Caco-2 (cell line): ENCODE measurements at regions not wholly inside any gene's neighbourhood (a gene's known extent, or its start where the extent isn't known, plus 50 kb on each side); places are given as distances from the start of the nearest gene placed in this dataset.
A peak's percentile ranks its signal among the peaks of the same experiment; 100 is the strongest.

ENCODE experiments used
- BruUV-seq: library from RNA; stranded (reverse); fragments of 400-500 nt; replicated peaks from 2 replicates; lab custom pipeline; 2021; lab: Mats Ljungman, UMichigan
- CTCF ChIA-PET: fragments of 300-600 bp; sonication (Branson Sonifier 250); formaldehyde crosslinking; loops from one replicate; lab custom pipeline; 2022; ENCODE audit warnings: antibody characterized with exemption; lab: Charles Lee
- POLR2A ChIA-PET: fragments of 300-600 bp; sonication (Branson Sonifier 250); formaldehyde crosslinking; loops from one replicate; lab custom pipeline; 2022; ENCODE audit warnings: antibody characterized with exemption; lab: Charles Lee
- DNase-seq, 2 experiments: peaks; one replicate each; pipeline versions ENCODE4 v3.0.0 to v3.0.0-alpha.2; 2020 to 2022
- H3K27me3 ChIP-seq: replicated peaks from 2 replicates; pipeline ENCODE4 v1.6.0; 2011; ENCODE audit warnings: low read length; ENCODE audit not compliant: control insufficient read depth, insufficient read depth
- H3K36me3 ChIP-seq: 2 replicates; pipeline ENCODE4 v1.5.1; 2011; ENCODE audit warnings: low read length; ENCODE audit not compliant: control insufficient read depth, insufficient read depth
- H3K4me1 ChIP-seq: fragments of 250-450 bp; sonication (Bioruptor Pico); 2 replicates; pipeline ENCODE4 v1.5.1; 2020; ENCODE audit warnings: mild to moderate bottlenecking
- H3K4me3 ChIP-seq: 2 replicates; pipeline ENCODE4 v1.5.1; 2011; ENCODE audit warnings: low read depth, mild to moderate bottlenecking, control low read depth, low read length
- H3K9me3 ChIP-seq: fragments of 250-450 bp; sonication (Bioruptor Pico); 2 replicates; pipeline ENCODE4 v1.5.1; 2020; ENCODE audit warnings: mild to moderate bottlenecking, moderate library complexity
- H3K27ac Mint-ChIP-seq: one replicate; pipeline ENCODE4 v1.8.0; 2022; ENCODE audit warnings: mixed read lengths; ENCODE audit not compliant: unreplicated experiment
- H3K27me3 Mint-ChIP-seq: one replicate; pipeline ENCODE4 v1.8.0; 2022; ENCODE audit warnings: mixed read lengths; ENCODE audit not compliant: insufficient read depth, unreplicated experiment
- H3K36me3 Mint-ChIP-seq: one replicate; pipeline ENCODE4 v1.8.0; 2022; ENCODE audit warnings: mild to moderate bottlenecking, mixed read lengths; ENCODE audit not compliant: insufficient read depth, unreplicated experiment
- H3K4me1 Mint-ChIP-seq: one replicate; pipeline ENCODE4 v1.8.0; 2022; ENCODE audit warnings: low read depth, mixed read lengths; ENCODE audit not compliant: unreplicated experiment
- H3K4me3 Mint-ChIP-seq: one replicate; pipeline ENCODE4 v1.8.0; 2022; ENCODE audit warnings: mild to moderate bottlenecking, moderate library complexity, mixed read lengths; ENCODE audit not compliant: unreplicated experiment
- H3K9me3 Mint-ChIP-seq: one replicate; pipeline ENCODE4 v1.8.0; 2022; ENCODE audit warnings: mixed read lengths; ENCODE audit not compliant: unreplicated experiment
- intact Hi-C: fragments of 100-400 bp; cut with micrococcal nuclease; formaldehyde crosslinking; loops from one replicate; pipeline ENCODE4 v1.10.0; 2022; ENCODE audit not compliant: unreplicated experiment
- TF ChIP-seq, protein P1 (sequence below), 2 experiments: fragments of 200-600 bp in 1 of 2; IDR thresholded peaks; 1 replicate in 1 of 2; 2 replicates in 1 of 2; pipeline versions ENCODE4 v1.5.1 to v1.8.0; 2011 to 2022; ENCODE audit warnings: antibody characterized with exemption in 1 of 2, control low read depth in 1 of 2, inconsistent platforms in 1 of 2, low read depth in 1 of 2, low read length in 1 of 2, mild to moderate bottlenecking in 1 of 2, moderate library complexity in 1 of 2; ENCODE audit not compliant: insufficient read depth in 1 of 2, severe bottlenecking in 1 of 2, unreplicated experiment in 1 of 2

DNA sequence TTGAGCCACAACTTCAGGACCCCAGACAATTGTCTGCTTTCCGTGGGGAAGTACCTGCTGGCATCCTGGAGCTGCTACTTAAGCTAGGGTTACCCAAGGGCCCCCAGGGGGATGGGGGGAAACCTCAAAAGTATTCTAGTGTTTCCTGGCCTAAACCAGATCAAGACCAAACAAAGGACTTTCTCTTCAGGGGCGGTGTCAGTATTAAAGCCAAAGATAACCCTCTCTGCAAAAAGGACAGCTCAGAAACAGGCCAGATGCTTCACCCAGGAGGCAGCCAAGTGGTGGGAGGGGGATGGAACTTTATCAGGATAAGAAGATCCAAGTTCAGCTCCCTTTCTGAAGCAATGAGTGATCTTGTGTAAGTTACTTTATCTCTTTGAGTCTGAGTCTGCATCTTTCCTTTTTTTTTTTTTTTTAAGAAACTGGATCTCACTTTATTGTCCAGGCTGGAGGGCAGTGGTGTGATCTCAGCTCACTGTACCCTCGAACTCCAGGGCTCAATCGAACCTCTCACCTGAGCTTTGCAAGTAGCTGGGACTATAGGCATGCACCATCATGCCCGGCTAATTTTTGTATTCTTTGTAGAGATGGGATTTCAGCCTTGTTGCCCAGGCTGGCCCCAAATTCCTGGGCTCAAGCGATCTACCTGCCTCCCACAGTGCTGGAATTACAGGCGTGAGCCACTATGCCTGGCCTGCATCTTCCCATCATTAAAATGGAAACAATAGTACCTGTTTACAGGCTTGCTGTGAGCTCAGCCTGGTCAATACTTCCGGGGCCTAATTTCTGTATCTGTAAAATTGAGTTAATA is 151.8 kb upstream of the PTPRM start:
- CTCF ChIA-PET: interaction anchor here (0.6 kb wide), 2 partner anchors 173 to 186 kb away, joined by 3 read pairs; no protein-coding TSS in a partner anchor
- BruUV-seq: no TSS peak

DNA sequence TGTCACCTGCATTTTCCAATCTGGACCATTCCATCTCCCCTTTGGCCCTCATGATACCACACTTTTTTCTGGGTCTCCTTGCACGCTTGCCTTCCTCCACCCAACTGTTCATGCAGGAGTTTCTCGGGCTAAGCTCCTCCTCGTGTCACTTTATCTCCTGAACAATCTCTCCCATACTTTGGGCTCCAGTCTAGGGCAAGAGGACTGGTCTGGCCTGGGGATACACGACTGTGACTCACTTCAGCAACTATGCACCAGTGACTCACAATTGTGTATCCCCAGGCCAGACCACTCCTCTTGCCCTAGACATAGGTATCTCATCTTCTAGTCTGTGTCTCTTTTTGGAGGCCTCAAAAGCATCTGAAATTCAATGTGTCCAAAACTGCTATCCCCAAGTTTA is 149.4 kb upstream of the PTPRM start:
- H3K4me1 Mint-ChIP-seq: peaks cover 19% of the 10 kb centered on the region
- POLR2A ChIA-PET: no interaction called here
- BruUV-seq: no TSS peak
- H3K4me3 ChIP-seq: no peak overlapping the region
- H3K4me1 ChIP-seq: peaks cover 9% of the 10 kb centered on the region; the same call in 1 of the 2 replicates
- H3K9me3 Mint-ChIP-seq: no peaks in the 10 kb centered on the region
- peak overlapping the region; percentile 14 for H3K27ac Mint-ChIP-seq
- TF ChIP-seq, protein P1, sequence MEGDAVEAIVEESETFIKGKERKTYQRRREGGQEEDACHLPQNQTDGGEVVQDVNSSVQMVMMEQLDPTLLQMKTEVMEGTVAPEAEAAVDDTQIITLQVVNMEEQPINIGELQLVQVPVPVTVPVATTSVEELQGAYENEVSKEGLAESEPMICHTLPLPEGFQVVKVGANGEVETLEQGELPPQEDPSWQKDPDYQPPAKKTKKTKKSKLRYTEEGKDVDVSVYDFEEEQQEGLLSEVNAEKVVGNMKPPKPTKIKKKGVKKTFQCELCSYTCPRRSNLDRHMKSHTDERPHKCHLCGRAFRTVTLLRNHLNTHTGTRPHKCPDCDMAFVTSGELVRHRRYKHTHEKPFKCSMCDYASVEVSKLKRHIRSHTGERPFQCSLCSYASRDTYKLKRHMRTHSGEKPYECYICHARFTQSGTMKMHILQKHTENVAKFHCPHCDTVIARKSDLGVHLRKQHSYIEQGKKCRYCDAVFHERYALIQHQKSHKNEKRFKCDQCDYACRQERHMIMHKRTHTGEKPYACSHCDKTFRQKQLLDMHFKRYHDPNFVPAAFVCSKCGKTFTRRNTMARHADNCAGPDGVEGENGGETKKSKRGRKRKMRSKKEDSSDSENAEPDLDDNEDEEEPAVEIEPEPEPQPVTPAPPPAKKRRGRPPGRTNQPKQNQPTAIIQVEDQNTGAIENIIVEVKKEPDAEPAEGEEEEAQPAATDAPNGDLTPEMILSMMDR (IDR thresholded peaks at IDR 0.05; ENCODE audit: insufficient read depth in 1 of 2, low read depth in 1 of 2, low read length in 1 of 2, severe bottlenecking in 1 of 2, unreplicated experiment in 1 of 2): no peak
- no peaks in the 10 kb centered on the region for H3K36me3 Mint-ChIP-seq
- no peaks in the 10 kb centered on the region for H3K9me3 ChIP-seq
- no peaks in the 10 kb centered on the region for H3K27me3 Mint-ChIP-seq
- CTCF ChIA-PET: no interaction called here
- DNase-seq: peak; percentile 38 to 66
- H3K27me3 ChIP-seq: no peaks in the 10 kb centered on the region
- H3K36me3 ChIP-seq: no peaks in the 10 kb centered on the region
- no peak overlapping the region for H3K4me3 Mint-ChIP-seq
- intact Hi-C loops: no loop called here

More for the DNA sequence above, 151.8 kb upstream of the PTPRM start:
- peaks cover 19% of the 10 kb centered on the region for H3K4me1 Mint-ChIP-seq
- TF ChIP-seq, protein P1 (IDR thresholded peaks at IDR 0.05; ENCODE audit: insufficient read depth in 1 of 2, low read depth in 1 of 2, low read length in 1 of 2, severe bottlenecking in 1 of 2, unreplicated experiment in 1 of 2): no peak
- POLR2A ChIA-PET: no interaction called here
- intact Hi-C loops: no loop called here
- no peaks in the 10 kb centered on the region for H3K36me3 ChIP-seq
- no peaks in the 10 kb centered on the region for H3K9me3 ChIP-seq
- no peaks in the 10 kb centered on the region for H3K36me3 Mint-ChIP-seq
- H3K4me1 ChIP-seq: peaks cover 9% of the 10 kb centered on the region; the same call in 1 of the 2 replicates
- H3K4me3 ChIP-seq: no peak overlapping the region
- H3K9me3 Mint-ChIP-seq: no peaks in the 10 kb centered on the region
- H3K27me3 ChIP-seq: no peaks in the 10 kb centered on the region
- H3K4me3 Mint-ChIP-seq: no peak overlapping the region
- no peaks in the 10 kb centered on the region for H3K27me3 Mint-ChIP-seq
- DNase-seq: no peak
- peak overlapping the region; percentile 20 for H3K27ac Mint-ChIP-seq

GRCh38 chr18:7429831-7430230 is 137.3 kb upstream of the PTPRM start:
- Histone ChIP-seq H3K4me1 (no peaks in the 10 kb centered on the region), H3K4me3 (no peak overlapping the region), H3K27me3 (no peaks in the 10 kb centered on the region), H3K36me3 (no peaks in the 10 kb centered on the region), H3K9me3 (no peaks in the 10 kb centered on the region)
- Mint-ChIP-seq H3K36me3 (no peaks in the 10 kb centered on the region), H3K4me3 (no peak overlapping the region), H3K27me3 (peaks cover 9% of the 10 kb centered on the region), H3K27ac (no peak overlapping the region), H3K9me3 (peaks cover 4% of the 10 kb centered on the region), H3K4me1 (no peaks in the 10 kb centered on the region)
- BruUV-seq: no TSS peak
- intact Hi-C loops: loop anchor here (10.0 kb wide), 1 partner anchor 65 kb away; no protein-coding TSS in a partner anchor
- TF ChIP-seq, protein P1 (IDR thresholded peaks at IDR 0.05; ENCODE audit: insufficient read depth in 1 of 2, low read depth in 1 of 2, low read length in 1 of 2, severe bottlenecking in 1 of 2, unreplicated experiment in 1 of 2): no peak
- POLR2A ChIA-PET: no interaction called here
- CTCF ChIA-PET: no interaction called here
- no peak for DNase-seq
